Neural progenitor cell (in vitro differentiated cells): ENCODE measurements at regions not wholly inside any gene's neighbourhood (a gene's known extent, or its start where the extent isn't known, plus 50 kb on each side); places are given as distances from the start of the nearest gene placed in this dataset.

Experiments used
- DNase-seq: peaks from one replicate; pipeline ENCODE4 v3.0.0-alpha.2; 2016; ENCODE audit warnings: low spot score
- H2AFZ ChIP-seq: fragments of 200-600 bp; sonication (generic); replicated peaks from 2 replicates; pipeline ENCODE4 v1.6.1; 2016; ENCODE audit warnings: antibody characterized with exemption
- H3F3A ChIP-seq: fragments of 200-600 bp; sonication (generic); 2 replicates; pipeline ENCODE4 v1.6.1; 2016; ENCODE audit warnings: antibody characterized with exemption, low read depth
- H3K27ac ChIP-seq: fragments of 200-600 bp; sonication (generic); 2 replicates; pipeline ENCODE4 v1.5.1; 2016; ENCODE audit warnings: mild to moderate bottlenecking
- H3K27me3 ChIP-seq: fragments of 200-600 bp; sonication (generic); 2 replicates; pipeline ENCODE4 v1.6.1; 2016; ENCODE audit warnings: mild to moderate bottlenecking, moderate library complexity
- H3K36me3 ChIP-seq: fragments of 200-600 bp; sonication (generic); 2 replicates; pipeline ENCODE4 v1.5.1; 2016
- H3K4me1 ChIP-seq: fragments of 200-600 bp; sonication (generic); 2 replicates; pipeline ENCODE4 v1.6.1; 2016; ENCODE audit warnings: mixed run types
- H3K4me2 ChIP-seq: fragments of 200-600 bp; sonication (generic); 2 replicates; pipeline ENCODE4 v1.6.1; 2016
- H3K4me3 ChIP-seq: fragments of 200-600 bp; sonication (generic); 2 replicates; pipeline ENCODE4 v1.5.1; 2016
- H3K79me2 ChIP-seq: fragments of 200-600 bp; sonication (generic); 2 replicates; pipeline ENCODE4 v1.6.1; 2016; ENCODE audit warnings: low read depth
- H3K9ac ChIP-seq: fragments of 200-600 bp; sonication (generic); 2 replicates; pipeline ENCODE4 v1.6.1; 2016
- H3K9me3 ChIP-seq: fragments of 200-600 bp; sonication (generic); 2 replicates; pipeline ENCODE4 v1.5.1; 2016; ENCODE audit warnings: low read depth
- H4K20me1 ChIP-seq: fragments of 200-600 bp; sonication (generic); 2 replicates; pipeline ENCODE4 v1.6.1; 2016; ENCODE audit warnings: low read depth
- H3K27ac Mint-ChIP-seq: 3 replicates; pipeline ENCODE4 v1.8.0; 2021; ENCODE audit warnings: mixed read lengths
- H3K27me3 Mint-ChIP-seq: 2 replicates; pipeline ENCODE4 v1.8.0; 2022; ENCODE audit warnings: low read depth, mild to moderate bottlenecking, inconsistent platforms, moderate library complexity, mixed read lengths; ENCODE audit not compliant: insufficient read depth
- H3K36me3 Mint-ChIP-seq: 3 replicates; pipeline ENCODE4 v1.8.0; 2021; ENCODE audit warnings: mixed read lengths
- H3K4me1 Mint-ChIP-seq: 3 replicates; pipeline ENCODE4 v1.8.0; 2021; ENCODE audit warnings: mixed read lengths
- H3K4me3 Mint-ChIP-seq: 3 replicates; pipeline ENCODE4 v1.8.0; 2021; ENCODE audit warnings: mild to moderate bottlenecking, moderate library complexity, mixed read lengths
- H3K9me3 Mint-ChIP-seq: 3 replicates; pipeline ENCODE4 v1.8.0; 2020; ENCODE audit warnings: mixed read lengths
- EZH2 ChIP-seq: fragments of 200-600 bp; sonication (generic); IDR thresholded peaks from 2 replicates; pipeline ENCODE4 v1.6.1; 2017; ENCODE audit warnings: antibody characterized with exemption, mild to moderate bottlenecking, moderate library complexity
- EZH2phosphoT487 ChIP-seq: fragments of 200-600 bp; sonication (generic); IDR thresholded peaks from 2 replicates; pipeline ENCODE4 v1.6.1; 2017; ENCODE audit warnings: antibody characterized with exemption
- TF ChIP-seq, protein P1 (sequence below): fragments of 200-600 bp; sonication (generic); IDR thresholded peaks from 2 replicates; pipeline ENCODE4 v1.5.1; 2017; ENCODE audit warnings: antibody characterized with exemption, mild to moderate bottlenecking

DNA sequence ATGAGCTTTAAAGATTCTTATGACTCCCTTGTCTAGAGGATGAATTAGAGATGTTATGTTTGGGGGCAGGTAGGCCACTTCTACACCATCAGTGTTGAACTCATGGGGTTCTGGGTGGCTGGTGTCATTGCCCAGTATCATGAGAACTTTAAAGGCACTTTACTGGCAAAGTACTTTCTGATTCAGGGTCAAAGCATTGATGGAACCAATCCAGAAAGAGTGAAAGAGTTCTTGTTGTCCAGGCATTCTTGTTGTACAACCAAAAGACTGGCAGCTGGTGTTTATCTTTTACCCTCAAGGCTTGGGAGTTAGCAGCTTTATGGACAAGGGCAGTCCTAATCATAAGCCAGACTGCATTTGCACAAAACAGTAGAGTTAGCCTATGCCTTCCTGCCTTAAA, 673.0 kb downstream of the USP25 start:
- H3K4me3 ChIP-seq = no peak overlapping the region
- H3K27me3 ChIP-seq = no peaks in the 10 kb centered on the region
- H3K4me1 ChIP-seq = no peaks in the 10 kb centered on the region
- H2AFZ ChIP-seq = no peak overlapping the region
- H3K79me2 ChIP-seq = no peaks in the 10 kb centered on the region
- H3K4me1 Mint-ChIP-seq = peaks cover 1% of the 10 kb centered on the region
- H3K27ac Mint-ChIP-seq = no peak overlapping the region
- H4K20me1 ChIP-seq = no peaks in the 10 kb centered on the region
- no peak for DNase-seq
- H3K27ac ChIP-seq = no peak overlapping the region
- peaks cover 2% of the 10 kb centered on the region for H3K27me3 Mint-ChIP-seq
- peaks cover 27% of the 10 kb centered on the region for H3K9me3 Mint-ChIP-seq
- no peak overlapping the region for H3K9ac ChIP-seq
- TF ChIP-seq, protein P1, sequence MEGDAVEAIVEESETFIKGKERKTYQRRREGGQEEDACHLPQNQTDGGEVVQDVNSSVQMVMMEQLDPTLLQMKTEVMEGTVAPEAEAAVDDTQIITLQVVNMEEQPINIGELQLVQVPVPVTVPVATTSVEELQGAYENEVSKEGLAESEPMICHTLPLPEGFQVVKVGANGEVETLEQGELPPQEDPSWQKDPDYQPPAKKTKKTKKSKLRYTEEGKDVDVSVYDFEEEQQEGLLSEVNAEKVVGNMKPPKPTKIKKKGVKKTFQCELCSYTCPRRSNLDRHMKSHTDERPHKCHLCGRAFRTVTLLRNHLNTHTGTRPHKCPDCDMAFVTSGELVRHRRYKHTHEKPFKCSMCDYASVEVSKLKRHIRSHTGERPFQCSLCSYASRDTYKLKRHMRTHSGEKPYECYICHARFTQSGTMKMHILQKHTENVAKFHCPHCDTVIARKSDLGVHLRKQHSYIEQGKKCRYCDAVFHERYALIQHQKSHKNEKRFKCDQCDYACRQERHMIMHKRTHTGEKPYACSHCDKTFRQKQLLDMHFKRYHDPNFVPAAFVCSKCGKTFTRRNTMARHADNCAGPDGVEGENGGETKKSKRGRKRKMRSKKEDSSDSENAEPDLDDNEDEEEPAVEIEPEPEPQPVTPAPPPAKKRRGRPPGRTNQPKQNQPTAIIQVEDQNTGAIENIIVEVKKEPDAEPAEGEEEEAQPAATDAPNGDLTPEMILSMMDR = no peak
- TF ChIP-seq EZH2phosphoT487 = no peak
- no peak for TF ChIP-seq EZH2
- H3K4me2 ChIP-seq = no peak overlapping the region
- peaks cover 39% of the 10 kb centered on the region for H3K36me3 Mint-ChIP-seq
- no peaks in the 10 kb centered on the region for H3K36me3 ChIP-seq
- no peaks in the 10 kb centered on the region for H3K9me3 ChIP-seq
- no peaks in the 10 kb centered on the region for H3F3A ChIP-seq
- H3K4me3 Mint-ChIP-seq = no peak overlapping the region

DNA sequence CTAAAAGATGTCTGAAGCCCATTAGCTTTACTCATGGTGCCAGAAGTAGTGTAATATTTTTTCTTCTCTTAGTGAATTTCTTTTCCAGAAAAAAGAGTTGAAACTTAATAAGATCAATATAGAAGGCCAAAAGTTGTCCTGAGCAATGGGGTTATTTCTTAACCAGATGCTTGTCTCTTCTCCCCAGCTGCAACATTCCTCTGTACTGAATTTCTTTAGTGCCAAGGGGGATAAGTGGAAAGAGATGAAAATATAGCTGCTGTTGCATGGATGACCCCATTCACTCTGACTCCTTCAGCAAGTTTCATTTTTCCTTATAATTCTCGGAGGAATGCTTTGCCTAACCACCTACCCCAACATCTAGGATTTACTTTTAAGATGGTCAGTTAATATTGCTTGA, 675.0 kb downstream of the USP25 start:
- Mint-ChIP-seq H3K27me3 (peaks cover 2% of the 10 kb centered on the region), H3K9me3 (peaks cover 23% of the 10 kb centered on the region), H3K4me3 (no peak overlapping the region), H3K27ac (no peak overlapping the region), H3K4me1 (peaks cover 4% of the 10 kb centered on the region), H3K36me3 (peaks cover 42% of the 10 kb centered on the region)
- H3K36me3 ChIP-seq = no peaks in the 10 kb centered on the region
- no peak for TF ChIP-seq EZH2
- no peak for TF ChIP-seq EZH2phosphoT487
- TF ChIP-seq, protein P1 = no peak
- no peak overlapping the region for H3K9ac ChIP-seq
- no peak overlapping the region for H3K27ac ChIP-seq
- H3K4me1 ChIP-seq = no peaks in the 10 kb centered on the region
- H3K27me3 ChIP-seq = no peaks in the 10 kb centered on the region
- no peaks in the 10 kb centered on the region for H4K20me1 ChIP-seq
- H3K4me3 ChIP-seq = no peak overlapping the region
- no peak overlapping the region for H3K4me2 ChIP-seq
- H3K79me2 ChIP-seq = no peaks in the 10 kb centered on the region
- H2AFZ ChIP-seq = no peak overlapping the region
- DNase-seq = no peak
- no peaks in the 10 kb centered on the region for H3K9me3 ChIP-seq
- no peaks in the 10 kb centered on the region for H3F3A ChIP-seq

DNA sequence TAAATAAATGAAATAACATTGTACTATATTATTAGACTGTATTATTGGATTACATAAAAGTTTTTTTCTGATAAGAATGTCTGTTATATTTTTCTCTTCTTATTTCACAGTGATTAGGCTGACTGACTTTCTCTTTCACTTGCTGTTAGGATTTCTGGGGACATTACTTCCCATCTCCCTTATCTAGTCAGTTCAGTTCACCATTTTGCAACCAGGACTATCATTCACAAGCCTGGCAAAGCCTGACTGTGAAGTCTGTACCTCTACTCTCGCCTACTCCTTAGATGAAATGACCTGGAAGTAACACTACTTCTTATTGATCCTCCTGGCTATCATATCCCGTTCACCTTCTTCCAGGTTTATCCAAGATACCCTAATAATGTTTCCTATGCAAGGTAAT, 676.6 kb downstream of the USP25 start:
- TF ChIP-seq, protein P1 = no peak
- TF ChIP-seq EZH2phosphoT487 (no peak), EZH2 (no peak)
- H3K36me3 Mint-ChIP-seq = peaks cover 42% of the 10 kb centered on the region

More for the DNA sequence above, 676.6 kb downstream of the USP25 start:
- H3K36me3 ChIP-seq = no peaks in the 10 kb centered on the region
- no peaks in the 10 kb centered on the region for H3F3A ChIP-seq
- no peak overlapping the region for H3K27ac Mint-ChIP-seq
- H3K4me1 ChIP-seq = no peaks in the 10 kb centered on the region
- no peaks in the 10 kb centered on the region for H3K9me3 ChIP-seq
- peaks cover 4% of the 10 kb centered on the region for H3K4me1 Mint-ChIP-seq
- H3K4me3 ChIP-seq = no peak overlapping the region
- H2AFZ ChIP-seq = no peak overlapping the region
- no peaks in the 10 kb centered on the region for H3K79me2 ChIP-seq
- no peak overlapping the region for H3K4me3 Mint-ChIP-seq
- no peak overlapping the region for H3K27ac ChIP-seq
- no peak overlapping the region for H3K9ac ChIP-seq
- no peaks in the 10 kb centered on the region for H4K20me1 ChIP-seq
- H3K27me3 Mint-ChIP-seq = peaks cover 2% of the 10 kb centered on the region
- peaks cover 20% of the 10 kb centered on the region for H3K9me3 Mint-ChIP-seq
- H3K27me3 ChIP-seq = no peaks in the 10 kb centered on the region
- DNase-seq = no peak
- H3K4me2 ChIP-seq = no peak overlapping the region
